HG02970 (cell line): ENCODE measurements at regions not wholly inside any gene's neighbourhood (a gene's known extent, or its start where the extent isn't known, plus 50 kb on each side); places are given as distances from the start of the nearest gene placed in this dataset.
"Not testable (repeated sequence)": the region's sequence is repeated elsewhere in the genome, so short reads cannot be mapped to it uniquely, and the experiment has no call there.

ENCODE experiments used
- ATAC-seq: cut with Tn5 transposase; IDR thresholded peaks from one replicate; pipeline ENCODE4 v1.9.1; 2021; ENCODE audit warnings: mild to moderate bottlenecking, moderate library complexity, moderate number of reproducible peaks; ENCODE audit not compliant: unreplicated experiment, low FRiP score

DNA sequence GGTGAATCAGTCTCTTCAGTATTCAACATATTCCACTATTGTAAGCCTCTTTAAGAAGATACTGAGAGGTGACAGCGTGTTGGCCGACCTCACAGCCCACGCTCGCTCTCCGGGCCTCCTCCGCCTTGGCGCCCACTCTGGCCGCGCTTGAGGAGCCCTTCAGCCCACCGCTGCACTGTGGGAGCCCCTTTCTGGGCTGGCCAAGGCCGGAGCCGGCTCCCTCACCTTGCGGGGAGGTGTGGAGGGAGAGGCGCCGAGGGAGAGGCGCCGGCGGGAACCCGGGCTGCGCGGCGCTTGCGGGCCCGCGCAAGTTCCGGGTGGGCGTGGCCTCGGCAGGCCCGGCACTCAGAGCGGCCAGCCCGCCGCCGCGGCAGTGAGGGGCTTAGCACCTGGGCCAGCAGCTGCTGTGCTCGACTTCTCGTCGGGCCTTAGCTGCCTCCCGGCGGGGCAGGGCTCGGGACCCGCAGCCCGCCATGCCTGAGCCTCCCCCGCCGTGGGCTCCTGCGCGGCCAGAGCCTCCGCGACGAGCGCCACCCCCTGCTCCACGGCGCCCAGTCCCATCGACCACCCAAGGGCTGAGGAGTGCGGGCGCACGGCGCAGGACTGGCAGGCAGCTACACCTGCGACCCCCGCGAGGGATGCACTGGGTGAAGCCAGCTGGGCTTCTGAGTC is 306.4 kb downstream of the SEMA3D start:
- not testable (repeated sequence) for ATAC-seq

DNA sequence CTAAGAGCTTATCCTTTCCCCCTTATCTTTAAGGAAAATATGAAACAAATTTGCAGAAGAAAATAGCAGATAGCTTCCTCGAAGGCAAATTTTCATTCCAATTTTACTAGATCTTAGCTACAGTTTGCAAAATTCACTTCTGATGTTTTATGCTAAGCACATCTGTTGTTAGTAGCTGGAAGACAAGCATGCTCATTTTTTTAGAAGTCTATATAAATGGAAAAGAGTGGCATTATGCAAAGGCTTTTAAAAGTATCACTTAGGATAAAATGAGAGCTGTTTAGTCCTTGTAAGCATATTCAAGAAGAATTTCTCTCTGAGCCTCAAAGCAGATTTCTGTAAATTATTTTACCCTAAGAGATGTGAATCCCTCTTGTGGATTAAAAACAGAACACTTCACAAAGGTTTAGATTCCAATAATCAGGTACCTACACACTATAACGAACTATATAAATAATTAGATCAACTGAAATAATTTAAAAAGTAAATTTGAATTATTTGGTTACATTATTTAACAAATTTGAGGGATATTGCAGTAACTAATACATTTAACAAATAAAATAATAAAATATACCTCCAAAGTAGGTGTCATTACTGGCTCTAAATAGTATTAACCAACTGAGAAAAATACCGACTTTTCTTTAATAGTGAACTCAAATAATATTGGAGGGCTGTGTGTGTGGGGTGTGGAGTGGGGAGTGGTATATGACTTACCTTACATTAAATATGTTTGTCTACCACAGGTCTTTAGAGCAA is 307.1 kb downstream of the SEMA3D start:
- no peak for ATAC-seq

DNA sequence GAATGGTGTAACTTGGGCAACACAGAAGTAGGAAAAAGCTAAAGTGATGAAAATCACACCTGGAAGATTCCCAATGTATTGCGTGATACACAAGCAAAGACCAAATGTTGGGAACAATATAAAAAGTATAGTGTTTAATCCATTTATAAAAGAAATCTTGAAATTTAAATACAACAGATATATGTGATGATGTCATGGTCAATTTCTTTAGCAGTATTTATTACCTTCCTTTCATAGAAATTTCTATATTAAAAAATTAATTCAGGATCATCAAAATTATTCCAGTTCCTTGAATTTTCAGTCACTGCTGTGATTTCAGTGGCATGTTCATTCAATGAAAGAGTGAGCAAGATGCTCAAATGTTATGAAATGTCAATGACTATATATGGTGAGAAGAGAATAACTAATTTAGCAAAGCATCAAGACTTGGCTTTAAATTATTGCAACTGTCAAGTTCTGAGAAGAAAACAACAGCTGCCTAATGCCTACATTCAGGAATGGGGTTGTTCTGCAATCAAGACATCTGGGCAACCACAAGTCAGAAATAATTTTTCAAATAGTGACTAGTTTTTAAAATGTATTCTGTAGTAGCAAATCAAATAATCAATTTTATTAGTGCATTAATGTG is 308.8 kb downstream of the SEMA3D start:
- ATAC-seq: no peak

DNA sequence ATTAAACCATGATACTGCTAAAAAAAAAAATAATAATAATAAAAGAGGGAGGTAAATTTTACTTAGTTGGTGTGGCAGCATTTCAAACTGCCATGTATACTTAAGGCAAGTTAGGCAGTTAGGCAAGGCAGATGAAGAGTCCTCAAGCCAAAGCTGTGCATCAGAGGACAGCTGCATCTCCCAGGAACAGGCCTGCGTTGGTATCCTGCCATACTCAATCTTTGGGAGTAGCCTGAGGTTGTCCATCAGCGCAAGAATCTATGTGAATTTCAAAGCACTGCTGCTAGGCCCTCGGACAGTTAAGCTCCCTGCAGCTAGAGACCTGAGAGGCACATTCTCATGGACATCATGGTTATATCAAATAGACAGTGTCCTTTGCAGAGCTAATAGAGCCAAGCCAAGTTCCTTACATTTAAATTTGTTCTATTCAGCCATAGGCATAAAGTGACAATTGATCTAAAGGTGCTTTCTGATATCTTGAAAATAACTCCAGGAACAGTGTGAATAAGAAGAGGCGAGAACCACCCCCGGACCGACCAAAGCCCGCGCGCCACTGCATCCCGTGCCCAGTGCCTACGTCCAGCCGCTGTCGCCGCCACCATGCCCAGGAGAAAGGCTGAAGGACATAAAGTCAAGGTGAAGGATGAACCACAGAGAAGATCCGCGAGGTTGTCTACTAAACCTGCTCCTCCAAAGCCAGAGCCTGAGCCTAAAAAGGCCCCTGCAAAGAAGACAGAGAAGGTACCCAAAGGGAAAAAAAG is 310.6 kb downstream of the SEMA3D start:
- no peak for ATAC-seq

DNA sequence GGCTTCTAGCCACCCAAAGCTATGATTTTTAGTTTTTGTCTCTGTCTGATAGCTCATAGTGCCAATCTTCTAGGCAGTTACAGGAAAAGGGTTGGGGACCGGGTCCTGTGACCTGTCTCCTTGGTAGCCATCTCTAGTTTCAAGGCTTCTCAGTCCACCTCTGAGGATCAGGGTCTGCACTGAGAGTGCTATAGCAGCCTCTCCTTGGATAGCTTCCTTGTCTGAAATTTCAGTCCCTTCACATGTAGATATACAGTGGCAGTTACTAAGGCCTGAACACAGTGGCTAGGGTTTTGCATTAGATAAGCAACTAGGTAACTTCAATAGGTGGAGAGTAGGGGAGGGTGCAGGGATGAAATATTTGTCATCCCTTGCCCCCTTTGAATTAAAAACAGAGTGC is 321.3 kb downstream of the SEMA3D start:
- no peak for ATAC-seq

DNA sequence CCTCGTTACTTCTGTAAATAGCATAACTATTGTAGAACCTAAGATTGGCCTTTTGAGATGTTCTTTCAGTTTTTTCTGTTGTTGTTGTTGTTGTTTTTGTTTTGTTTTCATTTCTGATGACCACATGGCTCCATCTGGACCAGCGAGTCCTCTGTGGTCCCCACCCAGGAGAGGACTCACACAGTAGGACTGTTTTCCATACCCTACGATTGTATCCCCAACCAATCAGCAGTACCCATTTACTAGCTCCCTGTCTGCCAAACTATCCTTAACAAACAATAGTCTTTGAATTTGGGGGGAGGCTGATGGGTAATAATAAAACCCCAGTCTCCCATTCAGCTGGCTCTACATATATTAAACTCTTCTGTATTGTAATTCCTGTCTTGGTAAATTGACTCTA is 329.5 kb downstream of the SEMA3D start:
- no peak for ATAC-seq

DNA sequence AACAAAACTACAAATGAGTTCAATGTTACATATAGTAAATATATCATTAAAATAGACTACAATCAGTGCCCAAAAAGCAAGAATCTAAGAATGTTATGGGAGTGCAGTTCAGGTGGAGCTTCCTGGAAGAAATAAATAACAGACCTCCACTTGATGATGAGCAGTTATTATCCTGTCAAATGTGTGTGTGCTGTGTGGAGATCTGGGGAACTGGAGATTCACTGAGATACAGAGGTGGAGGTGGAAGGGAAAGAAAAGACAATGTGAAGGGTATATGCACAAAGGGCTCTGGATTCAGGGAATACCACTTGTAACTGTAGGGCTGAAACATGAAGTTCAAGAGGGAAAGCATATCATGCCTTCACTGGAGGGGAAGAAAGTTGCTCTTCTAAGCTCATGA is 331.1 kb downstream of the SEMA3D start:
- ATAC-seq: no peak

DNA sequence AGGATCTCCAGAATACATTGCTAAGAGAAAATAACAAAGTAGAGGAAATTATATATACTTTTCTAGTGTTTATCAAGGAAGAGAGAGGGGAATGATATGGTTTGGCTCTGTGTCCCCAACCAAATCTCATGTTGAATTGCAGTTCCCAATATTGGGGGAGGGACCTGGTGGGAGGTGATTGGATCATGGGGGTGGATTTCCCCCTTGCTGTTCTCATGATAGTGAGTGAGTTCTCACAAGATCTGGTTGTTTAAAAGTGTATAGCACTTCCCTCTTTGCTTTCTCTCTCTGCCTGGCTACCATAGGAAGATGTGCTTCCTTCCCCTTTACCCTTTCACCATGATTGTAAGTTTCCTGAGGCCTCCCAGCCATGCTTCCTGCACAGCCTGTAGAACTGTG is 337.9 kb downstream of the SEMA3D start:
- ATAC-seq: not testable (repeated sequence)

DNA sequence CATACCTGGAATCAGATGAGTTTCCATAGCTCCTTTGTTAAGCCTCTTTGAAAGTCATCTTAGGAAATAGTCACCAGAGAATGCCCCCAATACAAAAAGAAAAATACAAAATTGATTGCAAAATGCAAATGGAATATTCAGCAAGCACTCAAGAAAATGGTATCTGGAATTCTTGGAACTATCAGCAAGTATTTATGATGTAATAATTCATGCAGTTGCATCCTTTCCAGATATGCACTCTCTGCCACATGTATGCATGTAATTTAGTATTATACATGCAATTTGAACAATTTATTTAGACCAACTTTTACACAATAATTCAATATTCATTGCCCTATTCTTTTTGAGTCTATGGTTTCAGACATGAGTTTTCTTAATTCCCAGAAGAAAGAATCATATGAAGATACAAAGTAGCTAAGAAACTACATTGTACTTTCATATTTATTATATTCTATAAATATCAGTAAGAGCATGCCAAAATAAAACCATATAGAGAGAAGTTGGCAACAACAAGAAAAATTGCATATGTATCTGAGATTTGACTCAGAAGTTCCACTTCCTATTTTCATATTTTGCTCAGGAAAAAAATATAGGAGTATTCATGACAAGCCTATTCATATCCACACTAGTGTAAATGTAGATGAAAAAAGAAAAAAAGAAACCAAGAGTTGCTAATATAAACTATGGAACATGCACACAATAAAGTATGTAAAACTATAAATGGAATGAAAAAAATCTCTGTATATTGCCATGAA is 338.5 kb downstream of the SEMA3D start:
- ATAC-seq: no peak

DNA sequence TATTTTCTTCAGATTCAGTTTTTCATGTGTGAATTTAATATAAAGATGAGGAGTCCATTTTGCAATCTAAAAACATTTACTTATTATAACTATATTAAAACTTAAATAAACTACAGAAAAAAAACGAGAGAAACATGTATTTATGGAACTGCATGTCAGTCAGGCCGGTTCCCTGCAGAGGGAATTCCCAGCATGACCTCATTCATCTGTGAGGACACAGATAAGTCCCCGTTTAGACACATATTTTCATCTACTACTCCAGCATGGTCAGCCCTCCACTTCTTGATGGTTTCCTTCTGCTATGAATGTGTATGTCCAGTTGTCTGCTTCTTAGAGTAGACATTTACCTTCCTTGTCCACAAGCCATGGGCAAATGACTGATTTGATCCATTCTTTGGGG is 339.1 kb downstream of the SEMA3D start:
- no peak for ATAC-seq

DNA sequence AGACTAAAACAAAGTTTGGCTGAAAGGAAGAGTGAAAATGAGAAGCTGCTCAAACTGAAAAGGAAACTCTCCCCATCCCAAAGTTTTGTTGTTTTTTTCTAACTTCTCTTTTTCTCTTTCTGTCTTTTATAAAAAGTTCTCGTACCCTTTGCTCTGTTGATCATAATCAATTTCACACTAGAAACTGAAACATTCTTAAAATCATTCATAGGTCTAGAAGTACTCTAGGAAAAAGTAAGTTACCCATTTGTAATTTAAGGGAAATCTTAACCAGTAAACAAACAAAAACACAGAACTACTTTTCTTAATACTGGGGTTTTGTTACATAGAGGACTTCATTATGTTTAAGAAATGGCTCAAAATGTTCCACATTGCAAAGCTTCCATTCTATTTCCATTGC is 339.8 kb downstream of the SEMA3D start:
- ATAC-seq: no peak

DNA sequence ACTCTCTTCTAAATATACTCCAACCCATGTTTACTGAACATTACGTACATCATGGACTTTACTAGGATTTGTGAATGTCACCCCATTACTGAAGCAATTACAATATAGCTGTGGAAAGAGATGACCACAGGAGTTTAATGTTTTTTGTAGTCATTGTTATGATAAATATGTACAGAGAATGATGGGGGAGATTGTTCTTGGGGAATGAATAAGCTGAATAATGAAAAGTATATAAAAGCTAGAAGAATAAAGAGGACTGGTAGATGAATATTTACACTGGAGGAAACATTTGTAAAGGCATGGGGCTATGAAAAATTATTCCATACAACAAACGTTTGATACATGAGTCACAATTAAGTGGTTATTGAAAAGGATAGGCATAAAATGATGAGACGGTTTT is 340.9 kb downstream of the SEMA3D start:
- ATAC-seq: no peak

DNA sequence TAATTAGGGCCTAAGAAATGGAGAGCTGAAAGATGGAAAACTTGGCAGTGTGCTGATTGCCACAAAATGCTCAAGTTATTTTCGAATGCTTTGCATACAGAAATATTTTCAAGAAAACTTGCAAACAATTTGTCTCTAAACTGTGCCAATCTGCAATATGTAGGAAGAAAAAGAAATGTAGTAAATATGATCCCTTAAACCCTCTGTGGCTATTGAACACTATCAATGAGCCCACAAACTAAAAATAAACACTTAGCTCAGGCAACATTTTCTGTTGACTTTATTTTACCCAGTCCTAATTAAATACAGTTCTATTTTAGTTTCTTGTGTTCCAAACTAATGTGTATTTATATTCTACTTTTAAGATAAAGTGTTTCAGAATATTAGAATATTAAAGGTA is 342.1 kb downstream of the SEMA3D start:
- no peak for ATAC-seq

DNA sequence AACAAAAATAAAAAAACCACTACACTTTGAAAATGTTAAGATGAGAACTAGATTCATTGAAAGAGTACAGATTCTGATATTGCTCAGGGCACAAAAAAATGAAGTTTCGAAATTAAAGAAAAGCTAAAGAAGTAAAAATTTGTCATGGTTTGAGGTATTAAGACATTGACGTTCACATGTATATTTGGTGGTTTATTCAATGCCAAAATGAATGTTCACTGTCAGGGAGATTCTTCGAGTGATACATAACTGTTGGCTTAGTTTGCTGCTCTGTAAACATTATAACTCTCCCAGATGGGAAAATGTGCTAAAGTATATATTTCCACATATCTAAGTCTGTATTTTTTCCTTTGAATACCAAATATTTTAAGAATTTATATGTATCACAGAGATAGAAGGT is 345.0 kb downstream of the SEMA3D start:
- ATAC-seq: no peak

DNA sequence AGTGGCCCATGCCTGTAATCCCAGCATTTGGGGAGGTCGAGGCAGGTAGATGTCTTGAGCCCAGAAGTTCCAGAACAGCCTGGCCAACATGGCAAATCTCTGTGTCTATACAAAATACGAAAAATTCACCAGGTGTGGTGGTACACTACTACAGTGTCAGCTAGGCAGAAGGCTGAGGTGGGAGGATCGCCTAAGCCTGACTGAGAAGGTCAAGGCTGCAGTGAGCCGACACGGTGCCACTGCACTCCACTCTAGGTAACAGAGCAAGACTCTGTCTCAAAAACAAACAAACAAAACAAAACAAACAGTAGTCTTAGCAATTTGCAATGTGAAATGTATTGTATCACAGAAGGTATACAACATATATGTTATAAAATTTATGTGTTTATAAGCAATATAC is 348.0 kb downstream of the SEMA3D start:
- no peak for ATAC-seq

DNA sequence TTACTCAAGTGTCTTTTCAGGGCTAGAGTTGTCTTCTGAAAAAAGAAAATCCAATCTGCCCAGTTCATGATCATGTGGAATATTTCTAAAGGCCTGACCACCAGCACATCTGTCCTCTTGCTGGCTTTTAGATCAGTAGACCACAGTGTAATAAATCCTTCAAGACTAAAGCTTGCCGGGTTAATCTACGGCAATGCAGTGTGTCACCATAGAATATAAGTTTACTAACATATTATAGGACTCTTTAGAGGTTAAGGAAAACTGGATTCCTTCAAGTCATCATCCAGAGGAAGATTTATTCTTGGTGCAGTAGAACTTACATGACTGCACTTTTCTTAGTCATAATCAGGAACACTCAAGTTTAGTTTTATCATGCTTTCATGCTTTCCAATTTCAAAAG is 349.5 kb downstream of the SEMA3D start:
- no peak for ATAC-seq

DNA sequence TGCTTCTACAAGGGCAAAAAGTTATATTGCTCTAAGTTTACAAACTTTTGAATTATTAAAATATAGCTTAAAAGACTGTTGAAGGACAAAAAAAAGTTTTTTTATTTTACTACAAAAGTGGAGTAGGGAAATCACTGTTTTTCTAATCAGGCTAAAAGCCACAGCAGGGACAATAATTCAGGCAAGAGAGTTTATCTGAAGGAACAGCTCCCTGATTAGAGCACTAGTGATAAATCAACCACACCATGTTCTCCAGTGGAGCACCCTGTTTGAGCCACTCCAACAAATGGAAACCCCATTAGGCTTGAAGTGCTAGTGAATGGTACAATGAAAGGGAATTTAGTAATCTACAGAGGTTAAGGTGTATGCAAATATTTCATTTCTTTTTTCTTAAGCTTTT is 357.1 kb downstream of the SEMA3D start:
- no peak for ATAC-seq

DNA sequence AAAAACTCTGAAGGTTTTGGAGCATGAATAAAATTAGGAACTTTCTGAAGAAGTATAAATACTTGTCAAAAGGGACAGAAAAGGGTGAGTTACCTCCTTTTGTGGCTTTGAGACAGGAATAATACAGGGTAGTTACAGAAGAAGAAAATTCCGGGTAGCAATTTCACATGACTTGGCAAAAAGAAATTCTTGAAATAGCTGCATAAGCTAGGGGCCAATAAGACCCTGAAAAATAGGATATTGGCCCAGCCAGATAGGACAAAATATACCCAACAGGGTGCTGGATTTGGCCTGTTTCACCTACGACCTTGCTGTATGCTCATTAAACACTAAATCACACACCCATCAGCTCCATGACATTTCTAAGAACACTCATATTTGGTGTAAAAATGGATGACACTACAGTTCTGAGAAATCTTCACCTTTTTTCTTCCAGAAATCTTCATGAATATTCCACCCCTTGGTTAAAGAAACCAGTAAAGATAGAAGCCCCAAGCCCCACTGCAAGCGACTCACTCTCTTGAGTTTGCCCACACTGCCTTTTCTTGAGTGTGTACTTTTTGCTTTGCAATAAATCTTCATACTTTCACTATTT is 362.7 kb downstream of the SEMA3D start:
- ATAC-seq: no peak

DNA sequence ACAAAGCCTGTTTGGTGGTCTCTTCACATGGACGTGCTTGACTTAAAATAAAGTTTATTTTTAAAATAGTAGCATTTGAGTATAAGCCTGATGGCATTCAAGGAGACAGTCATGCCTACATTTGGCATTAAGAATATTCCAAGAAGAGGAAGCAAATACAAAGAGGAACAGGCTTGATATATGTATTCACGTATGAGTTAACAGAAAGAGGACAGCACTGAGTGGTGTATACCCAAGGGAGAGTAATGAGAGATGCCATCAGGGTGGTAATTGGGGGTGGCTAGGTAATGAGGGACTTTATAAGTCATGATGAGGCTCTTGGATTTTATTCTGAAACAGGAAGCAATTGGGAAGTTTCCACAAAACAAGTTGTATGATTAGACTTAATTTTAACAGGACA is 363.3 kb downstream of the SEMA3D start:
- ATAC-seq: no peak

DNA sequence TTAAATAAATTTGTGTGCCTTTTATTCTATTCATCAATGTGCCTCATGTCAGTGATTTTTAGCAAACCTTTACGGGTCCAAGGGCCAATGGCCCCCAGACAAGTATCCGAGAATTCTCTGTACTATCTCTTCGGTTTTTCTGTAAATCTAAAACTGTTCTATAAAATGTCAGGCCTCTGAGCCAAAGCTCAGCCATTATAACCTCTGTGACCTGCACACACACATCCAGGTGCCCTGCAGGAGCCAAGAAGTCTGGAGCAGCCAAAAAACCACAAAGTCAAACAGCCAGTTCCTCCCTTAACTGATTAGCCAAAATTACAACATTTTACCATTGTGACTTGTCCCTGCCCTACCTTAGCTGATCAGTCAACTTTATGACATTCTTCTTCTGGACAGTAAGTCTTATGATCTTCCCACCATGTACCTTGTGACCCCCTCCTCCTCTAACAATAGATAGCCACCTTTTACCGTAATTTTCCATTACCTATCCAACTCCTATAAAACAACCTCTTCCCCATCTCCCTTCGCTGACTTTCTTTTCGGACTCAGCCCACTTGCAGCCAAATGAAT is 363.8 kb downstream of the SEMA3D start:
- ATAC-seq: no peak
